ENCODE measurements at regions not wholly inside any gene's neighbourhood (a gene's known extent, or its start where the extent isn't known, plus 50 kb on each side); places are given as distances from the start of the nearest gene placed in this dataset.

DNA sequence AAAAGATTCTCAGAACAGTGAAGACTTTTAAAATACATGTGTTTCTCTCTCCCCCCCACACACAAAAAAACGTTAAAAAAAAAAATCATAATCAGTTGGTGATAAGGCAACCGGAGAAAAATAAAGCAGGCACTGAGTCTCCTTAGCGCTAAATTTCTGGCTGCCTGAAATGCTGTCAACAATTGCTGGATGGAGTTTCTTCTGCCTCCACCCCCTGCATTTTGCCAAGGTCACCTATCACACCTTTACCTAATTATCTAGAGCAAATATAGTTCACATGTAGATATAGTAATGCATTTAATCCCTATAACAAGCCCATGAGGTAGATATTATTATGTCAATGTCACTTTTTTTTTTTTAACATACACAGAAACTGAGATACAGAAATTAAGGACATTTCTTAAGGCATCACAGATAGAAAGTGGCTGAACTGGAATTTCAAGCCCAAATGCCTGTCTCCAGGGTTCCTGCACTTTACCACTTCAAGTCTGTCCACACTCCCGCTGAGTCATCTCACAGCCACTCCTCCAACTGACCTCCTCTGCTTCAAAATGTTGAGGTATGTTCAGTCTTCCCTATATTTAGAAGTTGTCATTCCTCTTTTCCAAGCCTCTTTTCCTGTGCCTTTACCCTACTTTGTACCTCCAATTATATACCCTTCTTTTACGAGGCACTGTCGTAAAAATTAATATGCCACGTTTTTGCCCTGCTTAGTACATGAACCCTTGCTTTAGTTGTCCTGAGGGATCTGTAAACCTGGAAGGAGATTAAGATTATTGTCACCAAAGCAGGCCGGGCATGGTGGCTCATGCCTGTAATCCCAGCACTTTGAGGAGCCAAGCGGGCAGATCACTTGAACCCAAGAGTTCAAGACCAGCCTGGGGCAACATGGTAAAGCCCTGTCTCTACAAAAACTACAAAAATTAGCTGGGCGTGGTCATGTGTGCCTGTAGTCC lies 72.8 kb upstream of the MPP7 start:
- no peak for TF ChIP-seq CTCF (IDR thresholded peaks at IDR 0.05; ENCODE audit: insufficient read depth, low read depth, low read length)
- no peak for TF ChIP-seq EZH2 (IDR thresholded peaks at IDR 0.05; ENCODE audit: insufficient read depth, low read length)
